CD14-positive monocyte (primary cell): ENCODE measurements at regions not wholly inside any gene's neighbourhood (a gene's known extent, or its start where the extent isn't known, plus 50 kb on each side); places are given as distances from the start of the nearest gene placed in this dataset.

Experiments
- DNase-seq, 3 donors: peaks; one replicate each; pipeline ENCODE4 v3.0.0-alpha.2; 2011 to 2022
- H2AFZ ChIP-seq: 2 replicates; pipeline ENCODE4 v1.6.0; 2012; ENCODE audit warnings: mild to moderate bottlenecking, low read depth, low read length, inconsistent platforms; ENCODE audit not compliant: insufficient read depth, poor library complexity, severe bottlenecking
- H3K27ac ChIP-seq, 2 donors: 1 replicate in 1 of 2; 2 replicates in 1 of 2; pipeline ENCODE4 v1.5.1; 2012 to 2013; ENCODE audit warnings: low read length in 2 of 2, control low read depth in 1 of 2, inconsistent platforms in 1 of 2, low read depth in 1 of 2, mild to moderate bottlenecking in 1 of 2
- H3K27me3 ChIP-seq, 2 donors: one replicate each; pipeline versions ENCODE4 v1.6.0 to v1.6.1; 2011 to 2013; ENCODE audit warnings: low read length in 2 of 2; ENCODE audit not compliant: control insufficient read depth in 2 of 2, insufficient read depth in 2 of 2
- H3K36me3 ChIP-seq, 2 donors: replicated peaks in 1 of 2; 1 replicate in 1 of 2; 2 replicates in 1 of 2; pipeline versions ENCODE4 v1.5.1 to v1.6.1; 2012 to 2013; ENCODE audit warnings: low read length in 2 of 2, control low read depth in 1 of 2, inconsistent platforms in 1 of 2, mild to moderate bottlenecking in 1 of 2; ENCODE audit not compliant: insufficient read depth in 2 of 2, control insufficient read depth in 1 of 2
- H3K4me1 ChIP-seq, 2 donors: 1 replicate in 1 of 2; 2 replicates in 1 of 2; pipeline versions ENCODE4 v1.5.1 to v1.6.1; 2012 to 2013; ENCODE audit warnings: low read length in 2 of 2, control low read depth in 1 of 2, inconsistent platforms in 1 of 2, mild to moderate bottlenecking in 1 of 2, moderate library complexity in 1 of 2; ENCODE audit not compliant: insufficient read depth in 2 of 2, control insufficient read depth in 1 of 2
- H3K4me2 ChIP-seq: replicated peaks from 2 replicates; pipeline ENCODE3; 2012; ENCODE audit warnings: low read length, moderate library complexity, mild to moderate bottlenecking; ENCODE audit not compliant: poor library complexity, severe bottlenecking; ENCODE audit errors: extremely low read depth
- H3K4me3 ChIP-seq, 3 experiments: fragments of 200-600 bp in 1 of 3; sonication (generic) in 1 of 3; replicated peaks in 1 of 3; 1 replicate in 2 of 3; 2 replicates in 1 of 3; pipeline ENCODE4 v1.5.1; 2011 to 2013; ENCODE audit warnings: low read length in 3 of 3, mild to moderate bottlenecking in 3 of 3, control low read depth in 2 of 3, low read depth in 2 of 3, inconsistent platforms in 1 of 3, moderate library complexity in 1 of 3
- H3K79me2 ChIP-seq: 2 replicates; pipeline ENCODE4 v1.6.0; 2012; ENCODE audit warnings: mild to moderate bottlenecking, control low read depth, inconsistent platforms, low read length, moderate library complexity; ENCODE audit not compliant: insufficient read depth
- H3K9ac ChIP-seq: 2 replicates; pipeline ENCODE4 v1.6.0; 2017; ENCODE audit warnings: low read length, mild to moderate bottlenecking; ENCODE audit not compliant: insufficient read depth, poor library complexity, severe bottlenecking
- H3K9me3 ChIP-seq, 2 donors: replicated peaks in 1 of 2; 1 replicate in 1 of 2; 2 replicates in 1 of 2; pipeline versions ENCODE4 v1.5.1 to v1.6.1; 2012 to 2013; ENCODE audit warnings: low read length in 2 of 2, control low read depth in 1 of 2; ENCODE audit not compliant: control insufficient read depth in 1 of 2, insufficient read depth in 1 of 2
- H4K20me1 ChIP-seq: 2 replicates; pipeline ENCODE4 v1.6.0; 2012; ENCODE audit warnings: mild to moderate bottlenecking, low read length, control low read depth, moderate library complexity; ENCODE audit not compliant: insufficient read depth
- H3K27ac Mint-ChIP-seq, 7 donors: one replicate each; pipeline ENCODE4 v1.8.0; 2020; ENCODE audit warnings: mild to moderate bottlenecking in 7 of 7, mixed read lengths in 7 of 7, moderate library complexity in 6 of 7, inconsistent platforms in 2 of 7
- H3K27me3 Mint-ChIP-seq, 3 donors: one replicate each; pipeline ENCODE4 v1.8.0; 2021 to 2022; ENCODE audit warnings: low read depth in 3 of 3, mild to moderate bottlenecking in 3 of 3, mixed read lengths in 3 of 3, moderate library complexity in 3 of 3, inconsistent platforms in 1 of 3
- H3K36me3 Mint-ChIP-seq, 2 donors: one replicate each; pipeline ENCODE4 v1.8.0; 2020; ENCODE audit warnings: mixed read lengths in 2 of 2, inconsistent platforms in 1 of 2, mild to moderate bottlenecking in 1 of 2
- H3K4me1 Mint-ChIP-seq: one replicate; pipeline ENCODE4 v1.8.0; 2020; ENCODE audit warnings: mild to moderate bottlenecking, mixed read lengths
- H3K4me3 Mint-ChIP-seq, 2 donors: one replicate each; pipeline ENCODE4 v1.8.0; 2020; ENCODE audit warnings: mild to moderate bottlenecking in 2 of 2, mixed read lengths in 2 of 2, moderate library complexity in 1 of 2
- H3K9me3 Mint-ChIP-seq, 7 donors: one replicate each; pipeline ENCODE4 v1.8.0; 2020 to 2022; ENCODE audit warnings: mixed read lengths in 7 of 7, mild to moderate bottlenecking in 6 of 7, moderate library complexity in 6 of 7, inconsistent platforms in 2 of 7
- WGBS: methylation state at CpG from one replicate; pipeline ENCODE4 v1.1.5; 2013; ENCODE audit warnings: missing lambda C conversion rate; ENCODE audit not compliant: insufficient coverage; 5-methylcytosine and 5-hydroxymethylcytosine counted together
- intact Hi-C, 2 donors: fragments of 100-400 bp; cut with micrococcal nuclease; formaldehyde crosslinking; loops; one replicate each; pipeline versions ENCODE4 v1.15.0 to v1.15.1; 2023
- TF ChIP-seq, protein P1 (sequence below): fragments of 200-600 bp; IDR thresholded peaks from one replicate; pipeline ENCODE4 v1.8.0; 2022; ENCODE audit warnings: antibody characterized with exemption, mild to moderate bottlenecking

DNA sequence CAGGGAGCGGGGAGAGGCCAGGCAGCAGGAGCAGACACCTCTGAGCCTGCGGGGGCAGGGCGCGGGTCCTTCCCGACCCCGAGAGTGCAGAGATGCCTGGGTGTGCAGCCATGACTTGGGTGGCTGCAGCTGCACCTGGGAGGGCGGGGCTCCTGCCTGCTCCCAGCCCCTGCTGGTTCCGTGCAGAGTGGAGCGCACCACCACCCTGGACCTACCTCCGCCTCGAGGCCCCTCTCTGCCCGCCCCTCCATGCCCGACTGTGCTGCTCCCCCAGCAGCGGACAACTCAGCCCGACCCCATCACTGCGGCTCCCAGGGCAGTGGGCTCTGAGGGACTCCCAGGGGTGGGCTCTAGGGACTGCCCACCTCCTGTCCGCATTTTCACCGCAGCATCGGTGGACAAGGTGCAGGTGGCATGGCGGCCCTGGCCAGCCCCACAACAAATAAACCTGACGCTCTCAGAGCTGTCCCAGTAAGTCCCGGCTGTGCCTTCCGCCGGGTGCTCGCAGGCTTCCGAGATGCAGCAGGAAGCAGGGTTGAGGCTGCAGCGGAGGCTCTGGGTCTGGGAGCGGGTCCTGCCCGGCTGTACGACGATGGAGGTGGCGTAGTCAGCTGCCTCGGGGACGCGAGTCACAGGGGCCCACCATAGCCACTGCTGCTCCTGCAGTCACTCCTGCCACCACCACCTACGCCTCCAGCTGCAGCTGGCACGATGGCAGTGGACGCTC, 392.0 kb upstream of the CCDC196 start:
- WGBS: 94% methylated on average over 38 of the region's 38 CpGs
- Histone ChIP-seq H4K20me1 (no peaks in the 10 kb centered on the region), H3K4me3 (no peak overlapping the region), H3K4me1 (no peaks in the 10 kb centered on the region), H3K27me3 (no peaks in the 10 kb centered on the region), H3K4me2 (no peak overlapping the region), H3K9me3 (peaks cover 0 to 14% of the 10 kb centered on the region in 2 donors), H3K27ac (no peak overlapping the region), H2AFZ (no peak overlapping the region), H3K36me3 (no peaks in the 10 kb centered on the region), H3K9ac (no peak overlapping the region), H3K79me2 (no peaks in the 10 kb centered on the region)
- H3K9me3 Mint-ChIP-seq: peaks cover 0 to 6% (median 0%) of the 10 kb centered on the region in 7 donors
- no peak for DNase-seq
- no peaks in the 10 kb centered on the region for H3K4me1 Mint-ChIP-seq
- H3K27ac Mint-ChIP-seq: no peak overlapping the region
- H3K4me3 Mint-ChIP-seq: no peak overlapping the region
- TF ChIP-seq, protein P1, sequence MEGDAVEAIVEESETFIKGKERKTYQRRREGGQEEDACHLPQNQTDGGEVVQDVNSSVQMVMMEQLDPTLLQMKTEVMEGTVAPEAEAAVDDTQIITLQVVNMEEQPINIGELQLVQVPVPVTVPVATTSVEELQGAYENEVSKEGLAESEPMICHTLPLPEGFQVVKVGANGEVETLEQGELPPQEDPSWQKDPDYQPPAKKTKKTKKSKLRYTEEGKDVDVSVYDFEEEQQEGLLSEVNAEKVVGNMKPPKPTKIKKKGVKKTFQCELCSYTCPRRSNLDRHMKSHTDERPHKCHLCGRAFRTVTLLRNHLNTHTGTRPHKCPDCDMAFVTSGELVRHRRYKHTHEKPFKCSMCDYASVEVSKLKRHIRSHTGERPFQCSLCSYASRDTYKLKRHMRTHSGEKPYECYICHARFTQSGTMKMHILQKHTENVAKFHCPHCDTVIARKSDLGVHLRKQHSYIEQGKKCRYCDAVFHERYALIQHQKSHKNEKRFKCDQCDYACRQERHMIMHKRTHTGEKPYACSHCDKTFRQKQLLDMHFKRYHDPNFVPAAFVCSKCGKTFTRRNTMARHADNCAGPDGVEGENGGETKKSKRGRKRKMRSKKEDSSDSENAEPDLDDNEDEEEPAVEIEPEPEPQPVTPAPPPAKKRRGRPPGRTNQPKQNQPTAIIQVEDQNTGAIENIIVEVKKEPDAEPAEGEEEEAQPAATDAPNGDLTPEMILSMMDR: no peak
- intact Hi-C loops: no loop called here
- peaks cover 0 to 7% (median 3%) of the 10 kb centered on the region in 3 donors for H3K27me3 Mint-ChIP-seq
- no peaks in the 10 kb centered on the region for H3K36me3 Mint-ChIP-seq

DNA sequence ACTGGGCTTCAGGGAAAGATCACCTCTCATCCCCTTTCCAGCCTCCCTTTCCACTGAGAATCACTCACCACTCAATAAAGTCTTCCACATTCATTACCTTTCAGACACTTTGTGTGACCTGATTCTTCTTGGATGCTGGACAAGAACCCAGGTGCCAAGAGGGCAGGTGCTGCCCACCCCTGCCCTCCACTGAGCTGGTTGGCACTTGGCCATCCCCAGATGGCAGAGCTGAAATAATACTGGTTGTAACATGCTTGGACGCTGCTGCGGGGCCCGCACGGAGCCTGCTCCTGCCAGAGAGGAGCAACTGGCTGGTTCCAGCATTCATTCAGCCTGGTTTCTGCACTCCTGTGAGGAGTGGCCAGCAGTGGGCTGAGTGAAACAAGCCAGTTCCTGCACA, 386.7 kb upstream of the CCDC196 start:
- peaks cover 0 to 3% (median 0%) of the 10 kb centered on the region in 7 donors for H3K9me3 Mint-ChIP-seq
- intact Hi-C loops: no loop called here
- H3K4me1 Mint-ChIP-seq: no peaks in the 10 kb centered on the region
- DNase-seq: no peak
- H3K27ac ChIP-seq: no peak overlapping the region
- peaks cover 0 to 1% of the 10 kb centered on the region in 2 donors for H3K9me3 ChIP-seq
- no peaks in the 10 kb centered on the region for H4K20me1 ChIP-seq
- H3K4me3 ChIP-seq: no peak overlapping the region
- H3K4me3 Mint-ChIP-seq: no peak overlapping the region
- H3K4me2 ChIP-seq: no peak overlapping the region
- H3K27ac Mint-ChIP-seq: no peak overlapping the region
- no peak overlapping the region for H3K9ac ChIP-seq
- H3K36me3 ChIP-seq: no peaks in the 10 kb centered on the region
- TF ChIP-seq, protein P1: no peak
- WGBS: 100% methylated on average over 4 of the region's 4 CpGs
- no peaks in the 10 kb centered on the region for H3K4me1 ChIP-seq
- no peaks in the 10 kb centered on the region for H3K27me3 ChIP-seq
- H3K79me2 ChIP-seq: no peaks in the 10 kb centered on the region
- H3K36me3 Mint-ChIP-seq: no peaks in the 10 kb centered on the region
- H3K27me3 Mint-ChIP-seq: peaks cover 0 to 11% (median 5%) of the 10 kb centered on the region in 3 donors
- H2AFZ ChIP-seq: no peak overlapping the region
